Neural cell (in vitro differentiated cells): ENCODE measurements at regions not wholly inside any gene's neighbourhood (a gene's known extent, or its start where the extent isn't known, plus 50 kb on each side); places are given as distances from the start of the nearest gene placed in this dataset.
"Not testable (repeated sequence)": the region's sequence is repeated elsewhere in the genome, so short reads cannot be mapped to it uniquely, and the experiment has no call there.

Experiments used
- CTCF ChIP-seq: fragments of 450-650 bp; IDR thresholded peaks from 2 replicates; pipeline ENCODE4 v1.5.1; 2014; ENCODE audit warnings: antibody characterized with exemption, mild to moderate bottlenecking, moderate library complexity; ENCODE audit not compliant: poor library complexity, severe bottlenecking
- EP300 ChIP-seq: fragments of 450-650 bp; conservative IDR thresholded peaks from 2 replicates; pipeline ENCODE4 v1.6.1; 2014; ENCODE audit warnings: antibody characterized with exemption, mild to moderate bottlenecking, moderate library complexity; ENCODE audit not compliant: poor library complexity, severe bottlenecking
- EZH2 ChIP-seq: fragments of 200-600, 300-800 bp; shearing (Covaris generic), sonication (generic); IDR thresholded peaks from 2 replicates; pipeline ENCODE4 v1.6.1; 2014; ENCODE audit warnings: antibody characterized with exemption, low read length, borderline replicate concordance, mild to moderate bottlenecking; ENCODE audit not compliant: insufficient read depth, poor library complexity, severe bottlenecking
- POLR2AphosphoS5 ChIP-seq: IDR thresholded peaks from 2 replicates; pipeline ENCODE4 v1.6.1; 2012
- RAD21 ChIP-seq: fragments of 450-650 bp; conservative IDR thresholded peaks from 2 replicates; pipeline ENCODE4 v1.6.1; 2014; ENCODE audit warnings: antibody characterized with exemption, mild to moderate bottlenecking, moderate library complexity
- SMC3 ChIP-seq: fragments of 450-650 bp; conservative IDR thresholded peaks from 2 replicates; pipeline ENCODE4 v1.6.1; 2014; ENCODE audit warnings: antibody characterized with exemption, mild to moderate bottlenecking, moderate library complexity; ENCODE audit not compliant: poor library complexity

GRCh38 chr11:91481875-91482274, 742.7 kb upstream of the FAT3 start:
- TF ChIP-seq SMC3, POLR2AphosphoS5, EP300, RAD21, CTCF, EZH2: not testable (repeated sequence)
